ENCODE measurements at regions not wholly inside any gene's neighbourhood (a gene's known extent, or its start where the extent isn't known, plus 50 kb on each side); places are given as distances from the start of the nearest gene placed in this dataset.

GRCh38 chr2:239876948-239877289, 148.2 kb downstream of the NDUFA10 start (continued):
- TF ChIP-seq, protein P1, sequence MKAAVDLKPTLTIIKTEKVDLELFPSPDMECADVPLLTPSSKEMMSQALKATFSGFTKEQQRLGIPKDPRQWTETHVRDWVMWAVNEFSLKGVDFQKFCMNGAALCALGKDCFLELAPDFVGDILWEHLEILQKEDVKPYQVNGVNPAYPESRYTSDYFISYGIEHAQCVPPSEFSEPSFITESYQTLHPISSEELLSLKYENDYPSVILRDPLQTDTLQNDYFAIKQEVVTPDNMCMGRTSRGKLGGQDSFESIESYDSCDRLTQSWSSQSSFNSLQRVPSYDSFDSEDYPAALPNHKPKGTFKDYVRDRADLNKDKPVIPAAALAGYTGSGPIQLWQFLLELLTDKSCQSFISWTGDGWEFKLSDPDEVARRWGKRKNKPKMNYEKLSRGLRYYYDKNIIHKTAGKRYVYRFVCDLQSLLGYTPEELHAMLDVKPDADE (IDR thresholded peaks at IDR 0.05): no peak
- TF ChIP-seq STAT1 (IDR thresholded peaks at IDR 0.05; ENCODE audit: unreplicated experiment) (no peak), JUNB (IDR thresholded peaks at IDR 0.05; ENCODE audit: unreplicated experiment) (no peak)

DNA sequence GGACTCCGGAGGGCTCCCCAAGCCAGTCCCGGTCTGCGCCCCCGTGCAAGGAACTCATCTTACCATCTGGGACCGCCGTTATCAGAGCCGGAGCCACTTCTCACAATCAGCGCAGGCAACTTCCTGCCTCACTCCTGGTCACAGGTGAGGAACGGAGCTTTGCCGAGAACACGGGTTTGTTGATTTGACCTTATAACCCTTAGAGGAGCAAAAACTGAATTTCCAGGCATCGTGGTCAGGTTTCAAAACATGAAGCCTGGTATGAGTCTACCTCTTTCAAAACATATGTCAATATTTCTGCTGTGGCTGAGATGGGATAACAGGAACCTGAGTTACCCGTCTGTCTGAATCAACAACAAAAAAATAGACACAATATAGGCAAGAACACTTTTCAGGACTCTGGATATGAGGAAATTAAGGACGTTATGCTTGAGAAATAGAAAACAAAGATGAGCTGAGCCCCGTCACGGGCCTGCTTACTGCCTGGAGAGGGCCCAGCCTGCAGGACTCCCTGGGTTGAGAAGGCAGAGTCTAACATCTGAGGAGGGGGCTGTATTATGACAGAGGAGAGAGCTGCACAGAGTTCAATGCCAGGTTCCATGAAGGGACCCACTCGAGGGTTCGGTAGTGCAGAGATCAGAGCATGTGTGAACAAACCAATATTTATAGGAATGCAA, 148.7 kb downstream of the NDUFA10 start:
- Histone ChIP-seq H2AFZ (0 out of 2 replicates have a peak overlapping the region, but pooled peaks have one; percentile 5), H4K20me1 (replicated peaks; ENCODE audit: insufficient read depth) (no peaks in the 10 kb centered on the region), H3K9me2 (ENCODE audit: insufficient read depth) (no peaks in the 10 kb centered on the region), H3K4me1 (ENCODE audit: insufficient read depth) (no peaks in the 10 kb centered on the region), H3K4me2 (no peak overlapping the region), H3K4me3 (no peak overlapping the region), H3K36me3 (ENCODE audit: insufficient read depth) (no peaks in the 10 kb centered on the region), H3F3A (replicated peaks; ENCODE audit: low read depth) (no peaks in the 10 kb centered on the region), H3K27ac (ENCODE audit: low read depth) (no peak overlapping the region), H3K79me2 (replicated peaks; ENCODE audit: insufficient read depth) (no peaks in the 10 kb centered on the region), H3K27me3 (ENCODE audit: insufficient read depth) (no peaks in the 10 kb centered on the region)
- DNase-seq (ENCODE audit: low spot score) (no peak), ATAC-seq (no peak)
- Mint-ChIP-seq H3K4me1 (peaks cover 23% of the 10 kb centered on the region), H3K27ac (no peak overlapping the region), H3K36me3 (ENCODE audit: low read depth) (no peaks in the 10 kb centered on the region), H3K4me3 (no peak overlapping the region), H3K27me3 (ENCODE audit: insufficient read depth, low read depth, poor library complexity) (peaks cover 2% of the 10 kb centered on the region), H3K9me3 (no peaks in the 10 kb centered on the region)
- TF ChIP-seq EZH2 (IDR thresholded peaks at IDR 0.05; ENCODE audit: low read depth, unreplicated experiment) (no peak), CREB1 (CRISPR knock-in tag; IDR thresholded peaks at IDR 0.05; ENCODE audit: low read depth) (no peak)
- TF ChIP-seq, protein P2, sequence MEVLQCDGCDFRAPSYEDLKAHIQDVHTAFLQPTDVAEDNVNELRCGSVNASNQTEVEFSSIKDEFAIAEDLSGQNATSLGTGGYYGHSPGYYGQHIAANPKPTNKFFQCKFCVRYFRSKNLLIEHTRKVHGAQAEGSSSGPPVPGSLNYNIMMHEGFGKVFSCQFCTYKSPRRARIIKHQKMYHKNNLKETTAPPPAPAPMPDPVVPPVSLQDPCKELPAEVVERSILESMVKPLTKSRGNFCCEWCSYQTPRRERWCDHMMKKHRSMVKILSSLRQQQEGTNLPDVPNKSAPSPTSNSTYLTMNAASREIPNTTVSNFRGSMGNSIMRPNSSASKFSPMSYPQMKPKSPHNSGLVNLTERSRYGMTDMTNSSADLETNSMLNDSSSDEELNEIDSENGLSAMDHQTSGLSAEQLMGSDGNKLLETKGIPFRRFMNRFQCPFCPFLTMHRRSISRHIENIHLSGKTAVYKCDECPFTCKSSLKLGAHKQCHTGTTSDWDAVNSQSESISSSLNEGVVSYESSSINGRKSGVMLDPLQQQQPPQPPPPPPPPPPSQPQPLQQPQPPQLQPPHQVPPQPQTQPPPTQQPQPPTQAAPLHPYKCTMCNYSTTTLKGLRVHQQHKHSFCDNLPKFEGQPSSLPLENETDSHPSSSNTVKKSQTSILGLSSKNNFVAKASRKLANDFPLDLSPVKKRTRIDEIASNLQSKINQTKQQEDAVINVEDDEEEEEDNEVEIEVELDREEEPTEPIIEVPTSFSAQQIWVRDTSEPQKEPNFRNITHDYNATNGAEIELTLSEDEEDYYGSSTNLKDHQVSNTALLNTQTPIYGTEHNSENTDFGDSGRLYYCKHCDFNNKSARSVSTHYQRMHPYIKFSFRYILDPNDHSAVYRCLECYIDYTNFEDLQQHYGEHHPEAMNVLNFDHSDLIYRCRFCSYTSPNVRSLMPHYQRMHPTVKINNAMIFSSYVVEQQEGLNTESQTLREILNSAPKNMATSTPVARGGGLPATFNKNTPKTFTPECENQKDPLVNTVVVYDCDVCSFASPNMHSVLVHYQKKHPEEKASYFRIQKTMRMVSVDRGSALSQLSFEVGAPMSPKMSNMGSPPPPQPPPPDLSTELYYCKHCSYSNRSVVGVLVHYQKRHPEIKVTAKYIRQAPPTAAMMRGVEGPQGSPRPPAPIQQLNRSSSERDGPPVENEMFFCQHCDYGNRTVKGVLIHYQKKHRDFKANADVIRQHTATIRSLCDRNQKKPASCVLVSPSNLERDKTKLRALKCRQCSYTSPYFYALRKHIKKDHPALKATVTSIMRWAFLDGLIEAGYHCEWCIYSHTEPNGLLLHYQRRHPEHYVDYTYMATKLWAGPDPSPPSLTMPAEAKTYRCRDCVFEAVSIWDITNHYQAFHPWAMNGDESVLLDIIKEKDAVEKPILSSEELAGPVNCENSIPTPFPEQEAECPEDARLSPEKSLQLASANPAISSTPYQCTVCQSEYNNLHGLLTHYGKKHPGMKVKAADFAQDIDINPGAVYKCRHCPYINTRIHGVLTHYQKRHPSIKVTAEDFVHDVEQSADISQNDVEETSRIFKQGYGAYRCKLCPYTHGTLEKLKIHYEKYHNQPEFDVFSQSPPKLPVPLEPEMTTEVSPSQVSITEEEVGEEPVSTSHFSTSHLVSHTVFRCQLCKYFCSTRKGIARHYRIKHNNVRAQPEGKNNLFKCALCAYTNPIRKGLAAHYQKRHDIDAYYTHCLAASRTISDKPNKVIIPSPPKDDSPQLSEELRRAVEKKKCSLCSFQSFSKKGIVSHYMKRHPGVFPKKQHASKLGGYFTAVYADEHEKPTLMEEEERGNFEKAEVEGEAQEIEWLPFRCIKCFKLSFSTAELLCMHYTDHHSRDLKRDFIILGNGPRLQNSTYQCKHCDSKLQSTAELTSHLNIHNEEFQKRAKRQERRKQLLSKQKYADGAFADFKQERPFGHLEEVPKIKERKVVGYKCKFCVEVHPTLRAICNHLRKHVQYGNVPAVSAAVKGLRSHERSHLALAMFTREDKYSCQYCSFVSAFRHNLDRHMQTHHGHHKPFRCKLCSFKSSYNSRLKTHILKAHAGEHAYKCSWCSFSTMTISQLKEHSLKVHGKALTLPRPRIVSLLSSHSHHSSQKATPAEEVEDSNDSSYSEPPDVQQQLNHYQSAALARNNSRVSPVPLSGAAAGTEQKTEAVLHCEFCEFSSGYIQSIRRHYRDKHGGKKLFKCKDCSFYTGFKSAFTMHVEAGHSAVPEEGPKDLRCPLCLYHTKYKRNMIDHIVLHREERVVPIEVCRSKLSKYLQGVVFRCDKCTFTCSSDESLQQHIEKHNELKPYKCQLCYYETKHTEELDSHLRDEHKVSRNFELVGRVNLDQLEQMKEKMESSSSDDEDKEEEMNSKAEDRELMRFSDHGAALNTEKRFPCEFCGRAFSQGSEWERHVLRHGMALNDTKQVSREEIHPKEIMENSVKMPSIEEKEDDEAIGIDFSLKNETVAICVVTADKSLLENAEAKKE (CRISPR knock-in tag; IDR thresholded peaks at IDR 0.05): no peak
